IMR-90 (cell line): ENCODE measurements at regions not wholly inside any gene's neighbourhood (a gene's known extent, or its start where the extent isn't known, plus 50 kb on each side); places are given as distances from the start of the nearest gene placed in this dataset.

Source experiments
- BHLHE40 ChIP-seq: fragments of 150-350 bp; IDR thresholded peaks from 2 replicates; pipeline ENCODE4 v1.6.1; 2016; ENCODE audit warnings: mild to moderate bottlenecking, low read depth, low read length
- CHD1 ChIP-seq: IDR thresholded peaks from 2 replicates; pipeline ENCODE4 v1.6.1; 2012; ENCODE audit warnings: low read depth, low read length, improper control_type of control experiment
- CTCF ChIP-seq: conservative IDR thresholded peaks from 2 replicates; pipeline ENCODE4 v1.5.1; 2012; ENCODE audit warnings: mild to moderate bottlenecking, low read depth, low read length, improper control_type of control experiment
- MAFK ChIP-seq: IDR thresholded peaks from 2 replicates; pipeline ENCODE4 v1.6.1; 2012; ENCODE audit warnings: low read depth, low read length, improper control_type of control experiment
- MAZ ChIP-seq: IDR thresholded peaks from 2 replicates; pipeline ENCODE4 v1.6.1; 2012; ENCODE audit warnings: low read depth, mild to moderate bottlenecking, low read length, improper control_type of control experiment, moderate library complexity, borderline replicate concordance
- MXI1 ChIP-seq: IDR thresholded peaks from 2 replicates; pipeline ENCODE4 v1.6.1; 2012; ENCODE audit warnings: low read depth, mild to moderate bottlenecking, low read length, moderate library complexity, borderline replicate concordance
- NFE2L2 ChIP-seq: fragments of 150-350 bp; IDR thresholded peaks from 2 replicates; pipeline ENCODE4 v1.6.1; 2016; ENCODE audit warnings: low read depth, mild to moderate bottlenecking, low read length
- POLR2A ChIP-seq: IDR thresholded peaks from 2 replicates; pipeline ENCODE4 v1.6.1; 2012; ENCODE audit warnings: mild to moderate bottlenecking, low read depth, low read length
- RAD21 ChIP-seq: IDR thresholded peaks from 2 replicates; pipeline ENCODE4 v1.6.1; 2012; ENCODE audit warnings: low read length, improper control_type of control experiment
- RCOR1 ChIP-seq: IDR thresholded peaks from 2 replicates; pipeline ENCODE4 v1.6.1; 2012; ENCODE audit warnings: mild to moderate bottlenecking, low read length, improper control_type of control experiment; ENCODE audit not compliant: insufficient replicate concordance
- RFX5 ChIP-seq: IDR thresholded peaks from 2 replicates; pipeline ENCODE4 v1.8.0; 2012; ENCODE audit warnings: low read depth, mild to moderate bottlenecking, low read length, moderate library complexity
- SMC3 ChIP-seq: fragments of 150-350 bp; IDR thresholded peaks from 2 replicates; pipeline ENCODE4 v1.6.1; 2016; ENCODE audit warnings: low read depth, mild to moderate bottlenecking, antibody characterized with exemption, low read length, moderate library complexity
- USF2 ChIP-seq: fragments of 150-350 bp; IDR thresholded peaks from 2 replicates; pipeline ENCODE4 v1.6.1; 2017; ENCODE audit warnings: mild to moderate bottlenecking, antibody characterized with exemption, low read length, low read depth

GRCh38 chr3:22118542-22118941 lies 367.5 kb upstream of the ZNF385D start:
- TF ChIP-seq CTCF (no peak), MXI1 (no peak), USF2 (no peak), SMC3 (no peak), RAD21 (no peak), POLR2A (no peak), RFX5 (no peak), NFE2L2 (no peak), CHD1 (no peak), MAZ (no peak), BHLHE40 (no peak), RCOR1 (no peak), MAFK (no peak)
